H7 (cell line): ENCODE measurements at regions not wholly inside any gene's neighbourhood (a gene's known extent, or its start where the extent isn't known, plus 50 kb on each side); places are given as distances from the start of the nearest gene placed in this dataset.

Experiments used
- DNase-seq: peaks from one replicate; pipeline ENCODE4 v3.0.0; 2012
- H3K27me3 ChIP-seq: 2 replicates; pipeline ENCODE4 v1.6.0; 2011; ENCODE audit warnings: mild to moderate bottlenecking, low read length; ENCODE audit not compliant: control insufficient read depth, insufficient read depth
- H3K36me3 ChIP-seq: replicated peaks from 2 replicates; pipeline ENCODE4 v1.5.1; 2011; ENCODE audit warnings: low read length; ENCODE audit not compliant: control insufficient read depth, insufficient read depth
- H3K4me3 ChIP-seq: 2 replicates; pipeline ENCODE4 v1.5.1; 2011; ENCODE audit warnings: low read depth, mild to moderate bottlenecking, control low read depth, low read length, moderate library complexity; ENCODE audit not compliant: insufficient read depth

GRCh38 chr12:97899956-97900355 lies 437.4 kb downstream of the RMST start:
- Histone ChIP-seq H3K27me3 (no peaks in the 10 kb centered on the region), H3K4me3 (no peak overlapping the region), H3K36me3 (no peaks in the 10 kb centered on the region)
- DNase-seq: no peak

GRCh38 chr12:97903356-97903755 lies 440.8 kb downstream of the RMST start:
- no peaks in the 10 kb centered on the region for H3K36me3 ChIP-seq
- no peak for DNase-seq
- no peak overlapping the region for H3K4me3 ChIP-seq
- no peaks in the 10 kb centered on the region for H3K27me3 ChIP-seq

GRCh38 chr12:97907504-97907903 lies 444.9 kb downstream of the RMST start:
- H3K27me3 ChIP-seq: no peaks in the 10 kb centered on the region

DNA sequence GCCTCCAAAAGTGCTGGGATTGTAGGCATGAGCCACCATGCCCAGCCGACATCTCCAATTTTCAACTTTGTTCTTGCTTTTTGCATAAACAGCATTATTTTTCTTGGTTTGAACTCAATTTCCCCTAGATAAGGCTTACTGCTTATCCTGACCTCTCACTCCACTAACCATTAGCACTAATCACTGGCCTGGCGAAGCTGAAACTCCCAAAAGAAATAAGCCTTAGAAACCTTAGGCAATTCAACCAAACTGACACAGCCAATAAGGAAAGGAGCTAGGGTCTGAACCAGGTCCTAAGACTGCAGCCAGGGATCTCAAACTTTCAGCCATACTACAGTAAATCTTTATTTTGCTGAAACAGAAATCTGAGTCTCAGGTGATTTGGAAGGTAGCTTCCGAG lies 448.0 kb downstream of the RMST start:
- Histone ChIP-seq H3K4me3 (no peak overlapping the region), H3K36me3 (no peaks in the 10 kb centered on the region), H3K27me3 (no peaks in the 10 kb centered on the region)
- DNase-seq: no peak

More at GRCh38 chr12:97907504-97907903, 444.9 kb downstream of the RMST start:
- Histone ChIP-seq H3K36me3 (no peaks in the 10 kb centered on the region), H3K4me3 (no peak overlapping the region)
- no peak for DNase-seq

- Histone ChIP-seq H3K27me3 (no peaks in the 10 kb centered on the region), H3K36me3 (no peaks in the 10 kb centered on the region), H3K4me3 (no peak overlapping the region)
- DNase-seq: no peak
Observed at GRCh38 chr12:97912943-97913342, 450.3 kb downstream of the RMST start.

DNA sequence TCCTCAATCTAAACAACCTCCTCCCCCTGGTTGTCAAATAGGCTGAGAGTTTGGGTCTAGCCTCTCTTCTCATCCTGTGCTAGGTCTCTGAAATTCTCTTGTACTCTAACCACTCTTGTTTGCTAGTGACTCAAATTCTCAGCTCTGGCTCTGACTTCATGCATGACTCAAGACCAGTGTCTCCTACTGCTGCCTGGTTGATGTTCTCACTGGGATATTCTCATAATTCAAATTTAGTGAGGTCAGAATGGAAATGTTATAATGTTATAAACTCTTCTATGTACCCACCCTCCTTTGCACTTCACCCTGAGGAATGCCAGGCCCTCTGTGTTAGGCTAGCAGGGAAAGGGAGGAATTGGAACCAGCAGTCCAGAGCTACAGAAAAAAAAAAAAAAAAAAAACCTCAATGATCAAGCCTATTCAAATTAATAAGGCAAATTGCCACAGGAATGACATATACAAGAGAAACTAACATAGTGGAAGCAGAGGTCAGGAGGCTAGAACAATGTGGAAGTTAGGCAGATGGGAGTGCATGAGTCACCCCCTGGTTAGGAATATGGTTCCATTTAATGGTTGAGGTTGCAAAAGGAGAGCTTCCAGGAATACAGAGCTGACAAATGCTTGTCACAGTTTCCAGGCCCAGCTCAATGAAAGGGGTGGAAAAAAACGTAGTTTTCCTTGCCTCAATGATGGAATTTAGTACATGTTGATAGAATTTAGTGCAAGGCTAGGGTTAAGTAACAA lies 459.5 kb downstream of the RMST start:
- no peaks in the 10 kb centered on the region for H3K27me3 ChIP-seq
- DNase-seq: no peak
- H3K4me3 ChIP-seq: no peak overlapping the region
- no peaks in the 10 kb centered on the region for H3K36me3 ChIP-seq

- no peak for DNase-seq
- H3K27me3 ChIP-seq: no peaks in the 10 kb centered on the region
- no peak overlapping the region for H3K4me3 ChIP-seq
- H3K36me3 ChIP-seq: no peaks in the 10 kb centered on the region
Observed at GRCh38 chr12:97923546-97923945, 460.9 kb downstream of the RMST start.

- Histone ChIP-seq H3K36me3 (no peaks in the 10 kb centered on the region), H3K27me3 (no peaks in the 10 kb centered on the region), H3K4me3 (no peak overlapping the region)
- DNase-seq: no peak
Observed at GRCh38 chr12:97924122-97924521, 461.5 kb downstream of the RMST start.

GRCh38 chr12:97927977-97928376 lies 465.4 kb downstream of the RMST start:
- no peak for DNase-seq
- Histone ChIP-seq H3K36me3 (no peaks in the 10 kb centered on the region), H3K4me3 (no peak overlapping the region), H3K27me3 (no peaks in the 10 kb centered on the region)

- Histone ChIP-seq H3K36me3 (no peaks in the 10 kb centered on the region), H3K4me3 (no peak overlapping the region), H3K27me3 (no peaks in the 10 kb centered on the region)
- no peak for DNase-seq
Observed at GRCh38 chr12:97936165-97936564, 473.6 kb downstream of the RMST start.

DNA sequence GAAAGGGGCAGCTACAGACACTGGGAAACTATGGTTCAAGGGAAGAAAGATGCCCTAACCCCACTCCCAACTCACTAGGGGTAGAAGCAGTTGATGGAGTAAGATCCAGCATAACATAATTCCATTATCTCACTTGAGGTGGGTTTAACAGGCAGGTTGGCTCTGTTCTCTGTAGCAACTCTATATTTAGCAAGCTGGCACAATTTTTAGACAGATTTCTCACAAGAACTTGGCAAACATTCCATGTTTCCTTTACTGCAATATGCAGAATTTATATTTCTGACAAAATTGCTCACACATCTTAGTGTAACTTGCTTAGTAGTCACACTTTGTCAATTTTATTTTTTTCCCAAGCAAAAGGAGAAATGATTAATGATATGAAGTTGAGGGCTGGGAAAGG lies 475.4 kb downstream of the RMST start:
- Histone ChIP-seq H3K4me3 (no peak overlapping the region), H3K36me3 (no peaks in the 10 kb centered on the region), H3K27me3 (no peaks in the 10 kb centered on the region)
- DNase-seq: no peak

DNA sequence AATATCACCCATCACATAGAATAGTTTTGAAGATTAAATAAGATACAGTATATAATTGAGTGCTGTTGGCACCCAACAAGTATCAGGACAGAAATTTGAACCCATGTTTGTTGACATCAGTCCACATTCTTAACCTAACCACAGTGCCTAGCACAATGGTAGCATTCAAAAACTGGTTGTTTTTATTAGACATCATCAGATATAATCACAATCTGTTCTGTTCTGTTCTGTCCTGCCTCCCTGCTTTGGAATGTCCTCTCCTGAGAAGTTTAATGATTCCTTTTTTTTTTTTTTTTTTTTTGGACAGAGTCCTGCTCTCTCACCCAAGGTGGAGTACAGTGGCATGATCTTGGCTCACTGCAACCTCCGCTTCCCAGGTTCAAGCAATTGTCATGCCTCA lies 476.6 kb downstream of the RMST start:
- Histone ChIP-seq H3K27me3 (no peaks in the 10 kb centered on the region), H3K36me3 (no peaks in the 10 kb centered on the region), H3K4me3 (no peak overlapping the region)
- no peak for DNase-seq

GRCh38 chr12:97940105-97940504 lies 477.5 kb downstream of the RMST start:
- Histone ChIP-seq H3K36me3 (no peaks in the 10 kb centered on the region), H3K4me3 (no peak overlapping the region)
- no peak for DNase-seq

DNA sequence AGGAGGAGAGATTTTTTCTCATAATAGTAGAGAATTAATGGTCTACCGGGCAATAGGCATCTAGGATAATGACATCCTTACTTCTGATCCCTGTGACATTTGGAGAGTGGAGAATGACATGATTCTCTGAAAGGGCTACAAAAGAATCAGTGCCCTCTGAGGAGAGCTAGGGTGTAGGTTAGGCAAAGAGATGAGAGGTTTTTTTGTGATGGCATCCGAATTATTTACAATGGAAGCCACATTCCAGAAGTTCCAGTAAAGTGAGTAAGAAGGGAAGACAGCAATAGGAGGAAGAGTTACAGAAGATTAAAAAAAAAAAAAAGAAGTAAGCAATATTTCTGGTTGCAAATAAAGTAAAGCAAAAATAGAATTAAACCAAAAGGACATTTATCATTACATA lies 478.0 kb downstream of the RMST start:
- DNase-seq: no peak
- Histone ChIP-seq H3K4me3 (no peak overlapping the region), H3K36me3 (no peaks in the 10 kb centered on the region), H3K27me3 (no peaks in the 10 kb centered on the region)

More at GRCh38 chr12:97940105-97940504, 477.5 kb downstream of the RMST start:
- H3K27me3 ChIP-seq: no peaks in the 10 kb centered on the region

DNA sequence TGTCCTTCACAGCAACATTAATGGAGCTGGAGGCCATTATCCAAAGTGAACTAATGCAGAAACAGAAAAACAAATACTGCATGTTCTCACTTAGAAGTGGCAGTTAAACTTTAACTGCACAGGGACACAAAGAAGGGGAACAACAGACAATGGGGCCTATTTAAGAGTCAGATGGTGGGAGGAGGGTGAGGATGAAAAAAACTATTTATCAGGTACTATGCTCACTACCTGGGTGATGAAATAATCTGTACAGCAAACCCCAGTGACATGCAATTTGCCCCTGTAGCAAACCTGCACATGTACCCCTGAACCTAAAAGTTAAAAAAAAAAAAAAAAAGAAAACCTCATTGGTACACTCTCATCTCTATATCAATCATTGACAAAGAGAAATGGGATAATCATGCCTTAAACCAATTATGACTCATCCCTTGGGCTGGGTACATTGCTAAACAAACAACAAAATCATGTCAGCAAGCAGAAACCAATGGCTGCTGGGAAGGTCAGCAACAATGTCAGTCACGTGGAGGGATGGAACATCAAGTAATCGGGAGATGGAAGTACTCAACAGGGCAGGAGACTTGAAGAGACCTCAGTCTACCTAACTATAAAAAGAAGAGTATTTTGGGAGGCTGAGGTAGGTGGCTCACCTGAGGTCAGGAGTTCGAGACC lies 479.2 kb downstream of the RMST start:
- DNase-seq: no peak
- H3K4me3 ChIP-seq: no peak overlapping the region
- no peaks in the 10 kb centered on the region for H3K36me3 ChIP-seq
- H3K27me3 ChIP-seq: no peaks in the 10 kb centered on the region
